IMR-90 (cell line): ENCODE measurements at regions not wholly inside any gene's neighbourhood (a gene's known extent, or its start where the extent isn't known, plus 50 kb on each side); places are given as distances from the start of the nearest gene placed in this dataset.

ENCODE experiments used
- ATAC-seq: fragments of 200-7000 bp; cut with Tn5 transposase; 2 replicates; pipeline ENCODE4 v1.9.1; 2020; ENCODE audit warnings: low read depth, mild to moderate bottlenecking, moderate library complexity
- BruUV-seq: library from RNA; stranded (reverse); fragments of 400-500 nt; replicated peaks from 2 replicates; lab custom pipeline; 2021; lab: Mats Ljungman, UMichigan
- CTCF ChIA-PET: fragments of 300-600 bp; formaldehyde crosslinking; extraction: SDS; loops from one replicate; lab custom pipeline; 2021; ENCODE audit warnings: antibody characterized with exemption; lab: Yijun Ruan, JAX
- POLR2A ChIA-PET: fragments of 300-600 bp; sonication (Branson Sonifier 250); formaldehyde crosslinking; loops from one replicate; lab custom pipeline; 2022; ENCODE audit warnings: antibody characterized with exemption; ENCODE audit not compliant: unreplicated experiment; lab: Charles Lee
- DNase-seq: peaks from one replicate; pipeline ENCODE4 v3.0.0; 2013
- H2AFZ ChIP-seq: replicated peaks from 2 replicates; pipeline ENCODE3; 2013; ENCODE audit warnings: low read length, mild to moderate bottlenecking; ENCODE audit not compliant: poor library complexity
- H2AK5ac ChIP-seq: 2 replicates; pipeline ENCODE4 v1.6.1; 2013; ENCODE audit warnings: low read depth, low read length, inconsistent platforms
- H2AK9ac ChIP-seq: replicated peaks from 2 replicates; pipeline ENCODE3; 2013; ENCODE audit warnings: mild to moderate bottlenecking, low read depth, low read length, moderate library complexity; ENCODE audit not compliant: poor library complexity
- H2BK120ac ChIP-seq: 2 replicates; pipeline ENCODE4 v1.6.1; 2013; ENCODE audit warnings: low read depth, low read length, inconsistent platforms
- H2BK15ac ChIP-seq: 3 replicates; pipeline ENCODE4 v1.6.1; 2013; ENCODE audit warnings: low read depth, low read length, inconsistent platforms
- H2BK20ac ChIP-seq: 2 replicates; pipeline ENCODE4 v1.6.1; 2013; ENCODE audit warnings: low read depth, mild to moderate bottlenecking, inconsistent platforms, low read length, moderate library complexity
- H2BK5ac ChIP-seq: 2 replicates; pipeline ENCODE4 v1.6.1; 2013; ENCODE audit warnings: mild to moderate bottlenecking, low read depth, low read length, inconsistent platforms; ENCODE audit not compliant: poor library complexity, severe bottlenecking
- H3K14ac ChIP-seq: replicated peaks from 2 replicates; pipeline ENCODE4 v1.6.1; 2013; ENCODE audit warnings: low read depth, low read length, inconsistent platforms
- H3K18ac ChIP-seq: 2 replicates; pipeline ENCODE4 v1.6.1; 2013; ENCODE audit warnings: low read depth, low read length, control low read depth
- H3K23ac ChIP-seq: 2 replicates; pipeline ENCODE4 v1.6.1; 2013; ENCODE audit warnings: low read depth, low read length, inconsistent platforms
- H3K27ac ChIP-seq: 2 replicates; pipeline ENCODE4 v1.5.1; 2013; ENCODE audit warnings: mild to moderate bottlenecking, control low read depth, low read length; ENCODE audit not compliant: insufficient read depth
- H3K27me3 ChIP-seq: 2 replicates; pipeline ENCODE4 v1.6.1; 2013; ENCODE audit warnings: low read length; ENCODE audit not compliant: control insufficient read depth, insufficient read depth
- H3K36me3 ChIP-seq: 2 replicates; pipeline ENCODE4 v1.6.1; 2013; ENCODE audit warnings: low read length, mixed read lengths; ENCODE audit not compliant: control insufficient read depth, insufficient read depth
- H3K4ac ChIP-seq: 2 replicates; pipeline ENCODE4 v1.6.1; 2013; ENCODE audit warnings: low read depth, low read length, inconsistent platforms
- H3K4me1 ChIP-seq: 2 replicates; pipeline ENCODE4 v1.6.1; 2013; ENCODE audit warnings: low read length, mixed read lengths; ENCODE audit not compliant: control insufficient read depth, insufficient read depth
- H3K4me2 ChIP-seq: 2 replicates; pipeline ENCODE4 v1.6.1; 2013; ENCODE audit warnings: low read depth, mild to moderate bottlenecking, control low read depth, low read length, moderate library complexity
- H3K4me3 ChIP-seq: 2 replicates; pipeline ENCODE4 v1.5.1; 2013; ENCODE audit warnings: low read depth, mild to moderate bottlenecking, control low read depth, low read length, moderate library complexity; ENCODE audit not compliant: insufficient read depth
- H3K56ac ChIP-seq: 2 replicates; pipeline ENCODE4 v1.6.1; 2013; ENCODE audit warnings: low read length, inconsistent platforms; ENCODE audit not compliant: insufficient read depth; ENCODE audit errors: extremely low read depth
- H3K79me1 ChIP-seq, 2 experiments: 2 replicates each; pipeline ENCODE4 v1.6.1; 2013; ENCODE audit warnings: low read length in 2 of 2, inconsistent platforms in 1 of 2, low read depth in 1 of 2
- H3K9ac ChIP-seq: 2 replicates; pipeline ENCODE4 v1.6.1; 2013; ENCODE audit warnings: low read depth, low read length, control low read depth
- H3K9me1 ChIP-seq: 2 replicates; pipeline ENCODE4 v1.6.1; 2013; ENCODE audit warnings: low read length, inconsistent platforms; ENCODE audit not compliant: insufficient read depth
- H3K9me3 ChIP-seq: 2 replicates; pipeline ENCODE4 v1.6.1; 2013; ENCODE audit warnings: low read length; ENCODE audit not compliant: control insufficient read depth, insufficient read depth
- H4K20me1 ChIP-seq: 2 replicates; pipeline ENCODE4 v1.6.1; 2013; ENCODE audit warnings: low read length, inconsistent platforms; ENCODE audit not compliant: insufficient read depth
- H4K5ac ChIP-seq: 2 replicates; pipeline ENCODE4 v1.6.1; 2013; ENCODE audit warnings: mild to moderate bottlenecking, low read depth, low read length, control low read depth
- H4K8ac ChIP-seq, 2 experiments: 2 replicates each; pipeline ENCODE4 v1.6.1; 2013; ENCODE audit warnings: low read depth in 2 of 2, low read length in 2 of 2, control low read depth in 1 of 2, inconsistent platforms in 1 of 2
- H4K91ac ChIP-seq: 2 replicates; pipeline ENCODE4 v1.6.1; 2013; ENCODE audit warnings: low read depth, low read length, inconsistent platforms; ENCODE audit not compliant: insufficient read depth
- BHLHE40 ChIP-seq: fragments of 150-350 bp; IDR thresholded peaks from 2 replicates; pipeline ENCODE4 v1.6.1; 2016; ENCODE audit warnings: mild to moderate bottlenecking, low read depth, low read length
- CTCF ChIP-seq: conservative IDR thresholded peaks from 2 replicates; pipeline ENCODE4 v1.5.1; 2012; ENCODE audit warnings: mild to moderate bottlenecking, low read depth, low read length, improper control_type of control experiment
- ELK1 ChIP-seq: fragments of 150-350 bp; IDR thresholded peaks from 2 replicates; pipeline ENCODE4 v1.6.1; 2016; ENCODE audit warnings: low read depth, mild to moderate bottlenecking, low read length, moderate library complexity, borderline replicate concordance
- FOS ChIP-seq: fragments of 150-350 bp; IDR thresholded peaks from 2 replicates; pipeline ENCODE4 v1.6.1; 2016; ENCODE audit warnings: low read depth, low read length
- MAFK ChIP-seq: IDR thresholded peaks from 2 replicates; pipeline ENCODE4 v1.6.1; 2012; ENCODE audit warnings: low read depth, low read length, improper control_type of control experiment
- MAZ ChIP-seq: IDR thresholded peaks from 2 replicates; pipeline ENCODE4 v1.6.1; 2012; ENCODE audit warnings: low read depth, mild to moderate bottlenecking, low read length, improper control_type of control experiment, moderate library complexity, borderline replicate concordance
- MXI1 ChIP-seq: IDR thresholded peaks from 2 replicates; pipeline ENCODE4 v1.6.1; 2012; ENCODE audit warnings: low read depth, mild to moderate bottlenecking, low read length, moderate library complexity, borderline replicate concordance
- NFE2L2 ChIP-seq: fragments of 150-350 bp; IDR thresholded peaks from 2 replicates; pipeline ENCODE4 v1.6.1; 2016; ENCODE audit warnings: low read depth, mild to moderate bottlenecking, low read length
- POLR2A ChIP-seq: IDR thresholded peaks from 2 replicates; pipeline ENCODE4 v1.6.1; 2012; ENCODE audit warnings: mild to moderate bottlenecking, low read depth, low read length
- RAD21 ChIP-seq: IDR thresholded peaks from 2 replicates; pipeline ENCODE4 v1.6.1; 2012; ENCODE audit warnings: low read length, improper control_type of control experiment
- RCOR1 ChIP-seq: IDR thresholded peaks from 2 replicates; pipeline ENCODE4 v1.6.1; 2012; ENCODE audit warnings: mild to moderate bottlenecking, low read length, improper control_type of control experiment; ENCODE audit not compliant: insufficient replicate concordance
- RFX5 ChIP-seq: IDR thresholded peaks from 2 replicates; pipeline ENCODE4 v1.8.0; 2012; ENCODE audit warnings: low read depth, mild to moderate bottlenecking, low read length, moderate library complexity
- SMC3 ChIP-seq: fragments of 150-350 bp; IDR thresholded peaks from 2 replicates; pipeline ENCODE4 v1.6.1; 2016; ENCODE audit warnings: low read depth, mild to moderate bottlenecking, antibody characterized with exemption, low read length, moderate library complexity
- USF2 ChIP-seq: fragments of 150-350 bp; IDR thresholded peaks from 2 replicates; pipeline ENCODE4 v1.6.1; 2017; ENCODE audit warnings: mild to moderate bottlenecking, antibody characterized with exemption, low read length, low read depth
- WGBS, 2 experiments: methylation state at CpG; one replicate each; pipeline versions ENCODE4 v1.1.5 to v1.1.7; 2013; ENCODE audit warnings: missing lambda C conversion rate in 2 of 2; ENCODE audit not compliant: insufficient read length in 1 of 2; ENCODE audit errors: extremely low coverage in 2 of 2; 5-methylcytosine and 5-hydroxymethylcytosine counted together
- dilution Hi-C: fragments of 300-500 bp; cut with HindIII; formaldehyde crosslinking; loops from one replicate; pipeline ENCODE4 v1.14.3; 2018; ENCODE audit warnings: low sequenced_read_pairs; ENCODE audit not compliant: unreplicated experiment
- in situ Hi-C: fragments of 300-500 bp; cut with MboI; formaldehyde crosslinking; loops from 3 replicates; pipeline ENCODE4 v1.14.3; 2019; ENCODE audit warnings: low sequenced_read_pairs, inconsistent platforms, mixed read lengths
- intact Hi-C: fragments of 100-400 bp; cut with micrococcal nuclease; formaldehyde crosslinking; loops from 2 replicates; pipeline ENCODE4 v1.10.0; 2022

GRCh38 chrX:137926090-137926489, 360.2 kb downstream of the ZIC3 start:
- Histone ChIP-seq H3K23ac (no peak overlapping the region), H3K27me3 (no peaks in the 10 kb centered on the region), H3K36me3 (no peaks in the 10 kb centered on the region), H2AK5ac (no peak overlapping the region), H4K8ac (no peak overlapping the region), H3K4me3 (no peak overlapping the region), H2BK5ac (no peak overlapping the region), H3K4ac (no peak overlapping the region), H2AK9ac (no peak overlapping the region), H3K4me1 (no peaks in the 10 kb centered on the region), H2BK20ac (no peak overlapping the region), H4K91ac (no peak overlapping the region), H4K5ac (no peak overlapping the region), H3K4me2 (no peak overlapping the region), H3K18ac (no peak overlapping the region), H3K9me3 (no peaks in the 10 kb centered on the region), H4K20me1 (no peaks in the 10 kb centered on the region), H2AFZ (no peak overlapping the region), H3K9me1 (no peaks in the 10 kb centered on the region), H2BK120ac (no peak overlapping the region), H3K56ac (no peak overlapping the region), H3K27ac (no peak overlapping the region), H3K9ac (no peak overlapping the region), H2BK15ac (no peak overlapping the region), H3K14ac (no peak overlapping the region), H3K79me1 (no peaks in the 10 kb centered on the region)
- DNase-seq (no peak), ATAC-seq (no peak)
- dilution Hi-C loops, result no loop called here
- CTCF ChIA-PET, result no interaction called here
- POLR2A ChIA-PET, result no interaction called here
- no TSS peak for BruUV-seq
- no CpG with 5 or more reads among the region's 1 CpG for WGBS, 2 experiments
- no peak for TF ChIP-seq CTCF
- TF ChIP-seq MXI1, result no peak
- no peak for TF ChIP-seq RFX5
- no peak for TF ChIP-seq USF2
- no peak for TF ChIP-seq NFE2L2
- no peak for TF ChIP-seq SMC3
- no peak for TF ChIP-seq FOS
- TF ChIP-seq RCOR1, result no peak
- TF ChIP-seq MAFK, result no peak
- no peak for TF ChIP-seq BHLHE40
- TF ChIP-seq POLR2A, result no peak
- no peak for TF ChIP-seq RAD21
- no peak for TF ChIP-seq ELK1
- no peak for TF ChIP-seq MAZ
- in situ Hi-C loops, result no loop called here
- intact Hi-C loops, result no loop called here
